Panc1 (cell line): ENCODE measurements at regions not wholly inside any gene's neighbourhood (a gene's known extent, or its start where the extent isn't known, plus 50 kb on each side); places are given as distances from the start of the nearest gene placed in this dataset.

Experiments used
- POLR2AphosphoS5 ChIP-seq: IDR thresholded peaks from 2 replicates; pipeline ENCODE4 v1.6.1; 2012; ENCODE audit warnings: mild to moderate bottlenecking, low read depth, low read length, moderate library complexity
- SIN3A ChIP-seq: IDR thresholded peaks from 2 replicates; pipeline ENCODE4 v1.6.1; 2012; ENCODE audit warnings: low read depth, mild to moderate bottlenecking, low read length, moderate library complexity, borderline replicate concordance; ENCODE audit not compliant: insufficient read depth
- TCF7L2 ChIP-seq: IDR thresholded peaks from 2 replicates; pipeline ENCODE4 v1.6.1; 2011; ENCODE audit warnings: mild to moderate bottlenecking, low read depth, low read length, inconsistent platforms
- TF ChIP-seq, protein P1 (sequence below): fragments of 450-650 bp; IDR thresholded peaks from 2 replicates; pipeline ENCODE4 v1.5.1; 2017; ENCODE audit warnings: mild to moderate bottlenecking
- TF ChIP-seq, protein P2 (sequence below), 2 experiments: IDR thresholded peaks; 2 replicates each; pipeline ENCODE4 v1.6.1; 2011 to 2012; ENCODE audit warnings: low read depth in 2 of 2, control low read depth in 1 of 2, low read length in 1 of 2, mild to moderate bottlenecking in 1 of 2, moderate library complexity in 1 of 2; ENCODE audit not compliant: insufficient read depth in 1 of 2

DNA sequence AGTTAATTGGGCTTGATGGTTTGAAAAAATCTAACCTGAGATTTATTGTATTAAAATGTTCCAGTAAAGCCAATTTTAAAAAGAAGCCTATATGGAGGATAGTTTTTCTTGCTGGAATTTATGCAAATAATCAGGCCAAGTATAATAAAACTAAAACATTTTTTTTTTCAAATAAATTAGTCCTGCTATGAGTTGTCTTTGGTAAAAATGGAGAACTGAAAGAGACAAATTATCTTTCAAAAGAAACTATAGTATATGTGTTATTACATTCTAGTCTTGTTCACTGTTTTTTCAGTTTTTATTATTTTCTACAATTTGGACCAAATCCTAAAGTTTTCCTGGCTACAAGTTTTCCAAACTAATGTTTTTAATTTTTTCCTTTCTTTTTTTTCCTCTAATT is 468.9 kb downstream of the UQCRFS1 start:
- TF ChIP-seq, protein P1, sequence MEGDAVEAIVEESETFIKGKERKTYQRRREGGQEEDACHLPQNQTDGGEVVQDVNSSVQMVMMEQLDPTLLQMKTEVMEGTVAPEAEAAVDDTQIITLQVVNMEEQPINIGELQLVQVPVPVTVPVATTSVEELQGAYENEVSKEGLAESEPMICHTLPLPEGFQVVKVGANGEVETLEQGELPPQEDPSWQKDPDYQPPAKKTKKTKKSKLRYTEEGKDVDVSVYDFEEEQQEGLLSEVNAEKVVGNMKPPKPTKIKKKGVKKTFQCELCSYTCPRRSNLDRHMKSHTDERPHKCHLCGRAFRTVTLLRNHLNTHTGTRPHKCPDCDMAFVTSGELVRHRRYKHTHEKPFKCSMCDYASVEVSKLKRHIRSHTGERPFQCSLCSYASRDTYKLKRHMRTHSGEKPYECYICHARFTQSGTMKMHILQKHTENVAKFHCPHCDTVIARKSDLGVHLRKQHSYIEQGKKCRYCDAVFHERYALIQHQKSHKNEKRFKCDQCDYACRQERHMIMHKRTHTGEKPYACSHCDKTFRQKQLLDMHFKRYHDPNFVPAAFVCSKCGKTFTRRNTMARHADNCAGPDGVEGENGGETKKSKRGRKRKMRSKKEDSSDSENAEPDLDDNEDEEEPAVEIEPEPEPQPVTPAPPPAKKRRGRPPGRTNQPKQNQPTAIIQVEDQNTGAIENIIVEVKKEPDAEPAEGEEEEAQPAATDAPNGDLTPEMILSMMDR: no peak
- TF ChIP-seq POLR2AphosphoS5 (no peak), TCF7L2 (no peak), SIN3A (no peak)
- TF ChIP-seq, protein P2, sequence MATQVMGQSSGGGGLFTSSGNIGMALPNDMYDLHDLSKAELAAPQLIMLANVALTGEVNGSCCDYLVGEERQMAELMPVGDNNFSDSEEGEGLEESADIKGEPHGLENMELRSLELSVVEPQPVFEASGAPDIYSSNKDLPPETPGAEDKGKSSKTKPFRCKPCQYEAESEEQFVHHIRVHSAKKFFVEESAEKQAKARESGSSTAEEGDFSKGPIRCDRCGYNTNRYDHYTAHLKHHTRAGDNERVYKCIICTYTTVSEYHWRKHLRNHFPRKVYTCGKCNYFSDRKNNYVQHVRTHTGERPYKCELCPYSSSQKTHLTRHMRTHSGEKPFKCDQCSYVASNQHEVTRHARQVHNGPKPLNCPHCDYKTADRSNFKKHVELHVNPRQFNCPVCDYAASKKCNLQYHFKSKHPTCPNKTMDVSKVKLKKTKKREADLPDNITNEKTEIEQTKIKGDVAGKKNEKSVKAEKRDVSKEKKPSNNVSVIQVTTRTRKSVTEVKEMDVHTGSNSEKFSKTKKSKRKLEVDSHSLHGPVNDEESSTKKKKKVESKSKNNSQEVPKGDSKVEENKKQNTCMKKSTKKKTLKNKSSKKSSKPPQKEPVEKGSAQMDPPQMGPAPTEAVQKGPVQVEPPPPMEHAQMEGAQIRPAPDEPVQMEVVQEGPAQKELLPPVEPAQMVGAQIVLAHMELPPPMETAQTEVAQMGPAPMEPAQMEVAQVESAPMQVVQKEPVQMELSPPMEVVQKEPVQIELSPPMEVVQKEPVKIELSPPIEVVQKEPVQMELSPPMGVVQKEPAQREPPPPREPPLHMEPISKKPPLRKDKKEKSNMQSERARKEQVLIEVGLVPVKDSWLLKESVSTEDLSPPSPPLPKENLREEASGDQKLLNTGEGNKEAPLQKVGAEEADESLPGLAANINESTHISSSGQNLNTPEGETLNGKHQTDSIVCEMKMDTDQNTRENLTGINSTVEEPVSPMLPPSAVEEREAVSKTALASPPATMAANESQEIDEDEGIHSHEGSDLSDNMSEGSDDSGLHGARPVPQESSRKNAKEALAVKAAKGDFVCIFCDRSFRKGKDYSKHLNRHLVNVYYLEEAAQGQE (IDR thresholded peaks at IDR 0.05; ENCODE audit: insufficient read depth in 1 of 2, low read depth in 2 of 2, low read length in 1 of 2): no peak
